ENCODE measurements at regions not wholly inside any gene's neighbourhood (a gene's known extent, or its start where the extent isn't known, plus 50 kb on each side); places are given as distances from the start of the nearest gene placed in this dataset.

DNA sequence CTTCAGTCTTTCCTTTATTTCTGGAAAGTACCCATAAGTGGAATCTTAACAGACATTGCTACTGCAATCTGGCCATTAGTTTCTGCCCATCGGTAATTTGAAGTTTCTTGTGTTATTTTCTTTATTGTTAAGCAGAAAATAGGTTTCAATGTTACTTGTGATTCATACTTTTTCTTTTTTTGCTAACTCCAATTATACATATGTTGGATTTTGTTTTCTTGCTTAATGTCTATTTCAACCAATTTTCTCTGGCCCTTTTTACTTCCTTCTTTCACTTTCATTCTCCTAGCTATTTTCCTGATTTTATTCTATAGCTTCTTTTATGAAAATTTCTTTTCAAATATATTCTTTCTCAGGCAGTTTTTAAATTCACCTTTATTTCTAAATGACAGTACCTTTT, 457.4 kb downstream of the TCERG1L start:
- CTCF ChIA-PET, result no interaction called here
- Histone ChIP-seq H3K36me3 (ENCODE audit: control insufficient read depth, insufficient read depth, low read length) (no peaks in the 10 kb centered on the region), H3K4me3 (ENCODE audit: low read depth, low read length) (no peak overlapping the region), H3K27me3 (ENCODE audit: control insufficient read depth, insufficient read depth, low read length) (no peaks in the 10 kb centered on the region)
- no peak for DNase-seq (ENCODE audit: low read depth)
- POLR2A ChIA-PET, result no interaction called here
- TF ChIP-seq, protein P1, sequence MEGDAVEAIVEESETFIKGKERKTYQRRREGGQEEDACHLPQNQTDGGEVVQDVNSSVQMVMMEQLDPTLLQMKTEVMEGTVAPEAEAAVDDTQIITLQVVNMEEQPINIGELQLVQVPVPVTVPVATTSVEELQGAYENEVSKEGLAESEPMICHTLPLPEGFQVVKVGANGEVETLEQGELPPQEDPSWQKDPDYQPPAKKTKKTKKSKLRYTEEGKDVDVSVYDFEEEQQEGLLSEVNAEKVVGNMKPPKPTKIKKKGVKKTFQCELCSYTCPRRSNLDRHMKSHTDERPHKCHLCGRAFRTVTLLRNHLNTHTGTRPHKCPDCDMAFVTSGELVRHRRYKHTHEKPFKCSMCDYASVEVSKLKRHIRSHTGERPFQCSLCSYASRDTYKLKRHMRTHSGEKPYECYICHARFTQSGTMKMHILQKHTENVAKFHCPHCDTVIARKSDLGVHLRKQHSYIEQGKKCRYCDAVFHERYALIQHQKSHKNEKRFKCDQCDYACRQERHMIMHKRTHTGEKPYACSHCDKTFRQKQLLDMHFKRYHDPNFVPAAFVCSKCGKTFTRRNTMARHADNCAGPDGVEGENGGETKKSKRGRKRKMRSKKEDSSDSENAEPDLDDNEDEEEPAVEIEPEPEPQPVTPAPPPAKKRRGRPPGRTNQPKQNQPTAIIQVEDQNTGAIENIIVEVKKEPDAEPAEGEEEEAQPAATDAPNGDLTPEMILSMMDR (IDR thresholded peaks at IDR 0.05; ENCODE audit: insufficient read depth, low read depth, low read length), result no peak

DNA sequence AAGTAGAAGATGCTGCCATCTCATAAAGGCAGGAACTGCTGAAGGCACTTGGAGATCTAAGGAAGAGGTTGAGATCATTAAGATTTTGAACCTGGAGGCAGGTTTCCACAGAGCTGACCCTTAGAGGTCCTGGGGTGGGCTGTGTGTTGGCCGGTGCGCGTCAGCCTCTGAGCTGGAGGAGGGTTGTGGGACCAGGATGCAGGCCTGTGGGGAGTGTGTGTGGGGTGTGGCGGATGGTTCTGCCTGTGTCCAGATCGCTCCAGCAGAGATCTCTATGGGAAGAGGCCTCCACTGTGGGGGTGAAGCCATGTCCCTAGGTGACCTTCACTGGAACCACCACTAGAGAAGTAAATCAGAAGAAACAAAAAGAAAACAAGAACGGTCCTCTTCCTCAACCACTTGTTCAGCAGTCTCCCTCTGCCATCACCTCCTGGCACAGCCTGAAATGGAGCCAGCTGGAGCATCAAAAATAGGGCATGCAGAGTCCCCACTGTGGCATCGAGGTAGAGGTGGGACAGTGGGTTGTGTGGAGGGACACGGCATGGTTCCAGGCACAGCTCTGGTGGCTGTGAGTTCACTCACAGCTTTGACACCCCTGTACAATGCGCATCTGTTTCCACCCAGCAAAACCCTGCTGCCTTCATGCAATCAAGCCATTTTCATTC, 453.8 kb downstream of the TCERG1L start:
- H3K36me3 ChIP-seq (ENCODE audit: control insufficient read depth, insufficient read depth, low read length), result no peaks in the 10 kb centered on the region
- no peak for DNase-seq (ENCODE audit: low read depth)
- POLR2A ChIA-PET, result no interaction called here
- H3K4me3 ChIP-seq (ENCODE audit: low read depth, low read length), result no peak overlapping the region
- TF ChIP-seq, protein P1 (IDR thresholded peaks at IDR 0.05; ENCODE audit: insufficient read depth, low read depth, low read length), result no peak
- CTCF ChIA-PET, result no interaction called here
- no peaks in the 10 kb centered on the region for H3K27me3 ChIP-seq (ENCODE audit: control insufficient read depth, insufficient read depth, low read length)

DNA sequence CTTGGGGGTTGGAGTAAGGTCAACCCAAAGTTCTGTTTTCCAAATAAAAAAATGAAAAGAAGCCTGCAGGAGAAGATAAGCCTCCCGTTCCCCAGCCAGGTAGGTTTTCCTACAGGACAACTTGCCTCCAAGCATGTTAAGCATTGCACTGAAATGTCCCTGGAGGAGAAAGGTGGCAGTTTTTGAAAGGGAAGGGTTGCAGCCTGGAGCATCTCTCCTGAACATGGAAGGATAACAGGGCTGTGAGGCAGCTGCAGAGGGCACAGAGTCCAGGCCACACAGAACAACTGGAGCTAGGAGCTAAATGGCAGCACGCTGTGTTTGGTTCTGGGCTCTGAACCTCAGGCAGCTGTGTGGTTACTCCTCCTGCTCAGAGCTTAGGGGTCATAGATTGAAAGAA, 452.9 kb downstream of the TCERG1L start:
- ChIA-PET CTCF (no interaction called here), POLR2A (no interaction called here)
- H3K36me3 ChIP-seq (ENCODE audit: control insufficient read depth, insufficient read depth, low read length), result no peaks in the 10 kb centered on the region
- TF ChIP-seq, protein P1 (IDR thresholded peaks at IDR 0.05; ENCODE audit: insufficient read depth, low read depth, low read length), result no peak
- no peak overlapping the region for H3K4me3 ChIP-seq (ENCODE audit: low read depth, low read length)
- no peak for DNase-seq (ENCODE audit: low read depth)
- no peaks in the 10 kb centered on the region for H3K27me3 ChIP-seq (ENCODE audit: control insufficient read depth, insufficient read depth, low read length)

DNA sequence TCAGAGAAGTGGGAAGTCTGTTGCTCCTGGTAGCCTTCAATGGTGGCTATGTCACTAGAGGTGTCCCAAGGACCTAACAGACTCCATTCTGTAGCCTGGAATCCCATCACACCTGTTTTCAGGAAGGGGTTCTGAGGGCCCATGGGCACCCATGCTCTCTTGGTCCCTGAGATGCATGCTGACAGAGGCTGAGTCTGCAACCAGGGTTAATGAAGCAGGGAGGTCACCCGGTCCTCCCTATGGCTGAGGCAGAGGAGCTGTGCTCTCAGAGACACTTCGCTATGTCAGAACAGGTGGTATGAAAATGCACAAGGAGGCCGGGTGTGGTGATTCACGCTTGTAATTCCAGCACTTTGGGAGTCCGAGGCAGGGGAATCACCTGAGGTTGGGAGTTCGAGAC, 452.1 kb downstream of the TCERG1L start:
- no peak for DNase-seq (ENCODE audit: low read depth)
- no peak overlapping the region for H3K4me3 ChIP-seq (ENCODE audit: low read depth, low read length)
- no peaks in the 10 kb centered on the region for H3K36me3 ChIP-seq (ENCODE audit: control insufficient read depth, insufficient read depth, low read length)
- ChIA-PET CTCF (no interaction called here), POLR2A (no interaction called here)
- H3K27me3 ChIP-seq (ENCODE audit: control insufficient read depth, insufficient read depth, low read length), result no peaks in the 10 kb centered on the region
- TF ChIP-seq, protein P1 (IDR thresholded peaks at IDR 0.05; ENCODE audit: insufficient read depth, low read depth, low read length), result no peak

DNA sequence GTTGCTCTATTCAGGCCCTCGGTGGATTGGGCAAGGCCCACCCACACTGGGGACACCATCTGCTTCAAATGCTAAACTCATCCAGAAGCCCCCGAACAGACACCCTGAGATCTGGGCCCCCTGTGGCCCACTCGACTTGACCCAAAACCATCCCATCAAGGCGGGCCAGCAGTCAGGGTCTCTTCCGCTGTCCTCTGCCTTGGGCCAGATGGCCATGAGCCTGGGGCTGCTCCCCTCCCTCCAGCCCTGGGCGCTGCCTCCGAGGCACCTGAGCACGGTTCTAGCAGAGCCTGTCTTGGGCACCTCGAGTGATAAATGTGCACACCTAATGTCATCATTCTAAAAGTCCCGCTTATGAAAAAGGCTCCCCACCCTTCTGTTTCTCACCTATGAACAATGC, 449.4 kb downstream of the TCERG1L start:
- CTCF ChIA-PET, result no interaction called here
- TF ChIP-seq, protein P1 (IDR thresholded peaks at IDR 0.05; ENCODE audit: insufficient read depth, low read depth, low read length), result no peak
- no peaks in the 10 kb centered on the region for H3K36me3 ChIP-seq (ENCODE audit: control insufficient read depth, insufficient read depth, low read length)

More for the DNA sequence above, 449.4 kb downstream of the TCERG1L start:
- no peaks in the 10 kb centered on the region for H3K27me3 ChIP-seq (ENCODE audit: control insufficient read depth, insufficient read depth, low read length)
- POLR2A ChIA-PET, result no interaction called here
- no peak overlapping the region for H3K4me3 ChIP-seq (ENCODE audit: low read depth, low read length)
- no peak for DNase-seq (ENCODE audit: low read depth)

Data from BJ (cell line).